ENCODE measurements at regions not wholly inside any gene's neighbourhood (a gene's known extent, or its start where the extent isn't known, plus 50 kb on each side); places are given as distances from the start of the nearest gene placed in this dataset.

DNA sequence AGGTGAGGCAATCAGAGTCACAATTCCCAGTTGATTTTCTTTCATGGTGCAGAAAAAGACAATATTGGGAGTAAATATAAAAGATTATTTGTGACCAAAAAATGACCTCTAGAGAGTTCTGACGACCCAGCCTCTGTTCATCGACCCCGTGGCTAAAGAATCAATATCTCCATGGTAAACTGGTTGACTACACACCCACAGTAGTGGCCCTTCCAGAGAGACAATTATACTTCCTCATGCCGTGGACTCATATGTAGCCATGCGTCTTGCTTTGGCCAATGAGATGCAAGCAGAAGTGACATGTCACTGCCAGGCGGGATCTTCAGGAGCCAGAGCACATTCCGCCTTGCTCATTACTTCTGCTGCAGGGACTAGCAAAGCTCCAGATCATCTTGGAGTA, 163.3 kb upstream of the RAD23B start:
- Histone ChIP-seq H3K4me3 (ENCODE audit: low read depth, low read length, poor library complexity, severe bottlenecking) (no peak overlapping the region), H3K4me1 (ENCODE audit: insufficient read depth, low read length, poor library complexity, severe bottlenecking) (no peaks in the 10 kb centered on the region), H3K36me3 (ENCODE audit: insufficient read depth, low read length, poor library complexity, severe bottlenecking) (no peaks in the 10 kb centered on the region), H3K27me3 (replicated peaks; ENCODE audit: insufficient read depth, low read depth, low read length, poor library complexity) (peaks cover 32% of the 10 kb centered on the region), H3K27ac (ENCODE audit: low read depth, low read length, poor library complexity, severe bottlenecking) (no peak overlapping the region), H3K9me3 (ENCODE audit: low read depth, low read length, poor library complexity, severe bottlenecking) (no peaks in the 10 kb centered on the region)
- POLR2A ChIA-PET (ENCODE audit: low non-redundant PET): no interaction called here
- CTCF ChIA-PET: no interaction called here
- no TSS peak for BruUV-seq (replicated peaks)
- TF ChIP-seq, protein P1, sequence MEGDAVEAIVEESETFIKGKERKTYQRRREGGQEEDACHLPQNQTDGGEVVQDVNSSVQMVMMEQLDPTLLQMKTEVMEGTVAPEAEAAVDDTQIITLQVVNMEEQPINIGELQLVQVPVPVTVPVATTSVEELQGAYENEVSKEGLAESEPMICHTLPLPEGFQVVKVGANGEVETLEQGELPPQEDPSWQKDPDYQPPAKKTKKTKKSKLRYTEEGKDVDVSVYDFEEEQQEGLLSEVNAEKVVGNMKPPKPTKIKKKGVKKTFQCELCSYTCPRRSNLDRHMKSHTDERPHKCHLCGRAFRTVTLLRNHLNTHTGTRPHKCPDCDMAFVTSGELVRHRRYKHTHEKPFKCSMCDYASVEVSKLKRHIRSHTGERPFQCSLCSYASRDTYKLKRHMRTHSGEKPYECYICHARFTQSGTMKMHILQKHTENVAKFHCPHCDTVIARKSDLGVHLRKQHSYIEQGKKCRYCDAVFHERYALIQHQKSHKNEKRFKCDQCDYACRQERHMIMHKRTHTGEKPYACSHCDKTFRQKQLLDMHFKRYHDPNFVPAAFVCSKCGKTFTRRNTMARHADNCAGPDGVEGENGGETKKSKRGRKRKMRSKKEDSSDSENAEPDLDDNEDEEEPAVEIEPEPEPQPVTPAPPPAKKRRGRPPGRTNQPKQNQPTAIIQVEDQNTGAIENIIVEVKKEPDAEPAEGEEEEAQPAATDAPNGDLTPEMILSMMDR (conservative IDR thresholded peaks at IDR 0.05; ENCODE audit: low read depth, low read length): no peak
- no peak for TF ChIP-seq EZH2 (IDR thresholded peaks at IDR 0.05; ENCODE audit: borderline replicate concordance, low read depth, low read length, poor library complexity, severe bottlenecking)
- DNase-seq (ENCODE audit: low spot score): no peak
- intact Hi-C loops (cut with micrococcal nuclease; ENCODE audit: unreplicated experiment): no loop called here

DNA sequence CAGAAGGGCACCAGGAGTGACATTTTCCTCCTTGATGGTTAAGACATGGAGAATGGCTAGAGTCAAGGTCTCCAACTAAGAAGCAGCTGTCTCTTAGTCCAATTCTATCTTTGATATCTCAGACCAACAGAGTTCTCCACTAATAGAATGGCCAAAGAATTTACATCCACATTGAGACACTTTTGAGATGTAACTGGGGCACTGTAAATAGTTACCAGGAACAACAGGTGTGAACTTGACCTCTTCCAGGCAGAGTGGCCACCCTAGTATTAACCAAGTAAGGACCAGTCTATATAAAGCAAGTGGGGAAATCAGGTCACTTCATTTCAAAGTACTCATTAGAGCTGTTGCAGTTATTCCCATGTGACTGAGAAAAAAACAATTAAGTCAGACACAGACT, 159.7 kb upstream of the RAD23B start:
- H3K9me3 ChIP-seq (ENCODE audit: low read depth, low read length, poor library complexity, severe bottlenecking): no peaks in the 10 kb centered on the region
- intact Hi-C loops (cut with micrococcal nuclease; ENCODE audit: unreplicated experiment): no loop called here

DNA sequence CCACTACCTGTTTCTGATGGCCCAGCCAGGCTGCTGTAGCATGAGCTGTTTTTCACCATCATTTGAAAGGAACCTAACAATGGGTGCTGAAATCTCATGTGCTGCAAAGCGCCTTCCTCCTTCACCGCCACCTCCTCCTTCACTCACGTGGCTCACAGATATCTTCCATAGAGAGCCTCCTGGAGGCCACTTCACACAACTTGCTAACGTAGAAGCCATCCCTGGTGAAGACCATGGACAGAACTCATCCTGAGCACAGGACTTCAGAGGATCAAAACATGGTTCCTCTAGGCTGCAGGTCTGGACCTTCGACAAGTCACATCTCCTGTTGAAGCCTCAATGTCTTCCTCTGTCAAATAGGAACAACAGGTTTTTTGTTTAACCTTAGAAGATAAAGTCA, 155.5 kb upstream of the RAD23B start:
- Histone ChIP-seq H3K27me3 (replicated peaks; ENCODE audit: insufficient read depth, low read depth, low read length, poor library complexity) (peaks cover 21% of the 10 kb centered on the region), H3K4me3 (ENCODE audit: low read depth, low read length, poor library complexity, severe bottlenecking) (no peak overlapping the region), H3K4me1 (ENCODE audit: insufficient read depth, low read length, poor library complexity, severe bottlenecking) (no peaks in the 10 kb centered on the region), H3K9me3 (ENCODE audit: low read depth, low read length, poor library complexity, severe bottlenecking) (no peaks in the 10 kb centered on the region), H3K27ac (ENCODE audit: low read depth, low read length, poor library complexity, severe bottlenecking) (no peak overlapping the region), H3K36me3 (ENCODE audit: insufficient read depth, low read length, poor library complexity, severe bottlenecking) (no peaks in the 10 kb centered on the region)
- no peak for DNase-seq (ENCODE audit: low spot score)
- TF ChIP-seq, protein P1 (conservative IDR thresholded peaks at IDR 0.05; ENCODE audit: low read depth, low read length): no peak
- CTCF ChIA-PET: no interaction called here
- intact Hi-C loops (cut with micrococcal nuclease; ENCODE audit: unreplicated experiment): no loop called here
- POLR2A ChIA-PET (ENCODE audit: low non-redundant PET): no interaction called here
- BruUV-seq (replicated peaks): no TSS peak

More for the DNA sequence above, 159.7 kb upstream of the RAD23B start:
- POLR2A ChIA-PET (ENCODE audit: low non-redundant PET): no interaction called here
- Histone ChIP-seq H3K4me1 (ENCODE audit: insufficient read depth, low read length, poor library complexity, severe bottlenecking) (no peaks in the 10 kb centered on the region), H3K4me3 (ENCODE audit: low read depth, low read length, poor library complexity, severe bottlenecking) (no peak overlapping the region), H3K27me3 (replicated peaks; ENCODE audit: insufficient read depth, low read depth, low read length, poor library complexity) (peaks cover 33% of the 10 kb centered on the region), H3K36me3 (ENCODE audit: insufficient read depth, low read length, poor library complexity, severe bottlenecking) (no peaks in the 10 kb centered on the region), H3K27ac (ENCODE audit: low read depth, low read length, poor library complexity, severe bottlenecking) (no peak overlapping the region)
- DNase-seq (ENCODE audit: low spot score): no peak
- BruUV-seq (replicated peaks): no TSS peak
- TF ChIP-seq, protein P1 (conservative IDR thresholded peaks at IDR 0.05; ENCODE audit: low read depth, low read length): no peak
- TF ChIP-seq EZH2 (IDR thresholded peaks at IDR 0.05; ENCODE audit: borderline replicate concordance, low read depth, low read length, poor library complexity, severe bottlenecking): no peak
- CTCF ChIA-PET: no interaction called here
